Suppressor macrophage (primary cell): ENCODE measurements at regions not wholly inside any gene's neighbourhood (a gene's known extent, or its start where the extent isn't known, plus 50 kb on each side); places are given as distances from the start of the nearest gene placed in this dataset.

ENCODE experiments used
- DNase-seq, 4 experiments: peaks; one replicate each; pipeline ENCODE4 v3.0.0-alpha.2; 2020 to 2022

DNA sequence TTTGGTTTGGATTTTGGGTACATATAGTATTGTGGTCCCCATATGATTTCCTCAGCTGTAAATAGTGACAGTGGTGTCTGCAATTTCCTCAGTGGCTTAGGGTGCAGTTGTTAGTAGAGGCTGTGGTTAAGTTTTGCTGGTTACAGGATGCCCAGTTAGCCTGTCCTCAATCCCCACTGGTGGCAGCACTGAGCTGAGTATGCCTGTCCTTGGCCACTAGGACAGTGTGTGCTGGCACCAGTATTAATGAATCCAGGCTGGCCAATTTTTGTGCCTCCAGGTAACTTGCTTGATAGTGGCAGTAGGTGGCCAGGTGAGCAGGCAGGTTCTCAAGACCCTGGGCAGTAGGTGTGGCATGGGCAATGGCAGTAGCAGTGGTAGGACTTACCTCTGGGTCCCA is 973.1 kb downstream of the TMEM182 start:
- DNase-seq, result no peak

DNA sequence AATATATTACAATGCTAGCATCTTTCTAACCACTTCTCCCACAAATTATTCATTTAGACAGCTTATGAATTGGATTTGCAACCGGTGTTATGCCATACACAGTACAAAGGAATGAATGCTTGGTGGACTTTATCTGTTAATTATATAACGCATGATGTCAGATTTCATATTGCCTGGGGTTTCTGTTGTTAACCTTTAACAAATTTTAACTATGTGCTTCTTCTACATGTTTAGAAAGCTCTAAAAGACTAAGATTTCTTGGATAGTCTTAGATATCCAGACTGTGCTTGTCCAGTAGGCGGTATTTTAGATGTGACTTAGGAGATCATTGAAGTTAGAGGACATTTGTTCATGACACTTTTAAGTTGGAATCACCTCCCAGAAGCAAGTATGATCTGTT is 976.3 kb downstream of the TMEM182 start:
- DNase-seq, result no peak

DNA sequence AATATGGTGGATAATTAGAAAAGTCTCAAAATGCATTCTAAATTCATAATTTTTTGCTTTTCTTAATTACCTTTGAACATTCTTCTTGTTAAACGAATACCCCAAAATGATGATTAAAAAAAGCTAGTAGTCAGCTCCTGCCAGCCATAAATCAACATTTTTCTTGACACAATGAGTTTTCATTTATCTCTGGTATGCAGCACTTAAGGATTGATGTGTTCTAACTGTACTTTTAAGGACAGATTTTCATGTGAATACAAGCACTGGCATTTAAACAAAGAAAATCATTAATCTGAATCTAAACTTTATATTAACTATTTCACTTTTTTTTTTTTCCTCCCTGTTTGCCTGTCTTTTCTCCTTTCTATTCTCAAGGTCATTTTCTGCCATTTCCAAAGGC is 976.8 kb downstream of the TMEM182 start:
- DNase-seq, result no peak

DNA sequence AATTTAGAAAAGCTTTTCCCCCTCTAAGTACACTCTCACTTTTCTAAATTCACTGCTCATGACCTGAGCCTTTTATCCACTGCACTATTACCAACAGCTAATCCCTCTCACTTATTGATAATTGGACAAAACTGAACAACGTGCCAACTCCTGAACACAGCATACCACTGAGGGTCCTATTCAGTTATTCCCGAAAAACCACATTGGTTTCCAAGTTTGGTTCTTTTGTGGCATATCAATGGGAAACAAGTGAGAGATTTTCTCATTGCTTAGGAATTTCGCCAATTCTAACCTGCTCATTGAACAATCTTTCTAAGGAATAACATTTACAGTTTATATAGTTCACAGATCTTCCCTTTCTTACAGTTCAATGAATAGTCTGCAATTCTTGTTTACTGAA is 977.4 kb downstream of the TMEM182 start:
- no peak for DNase-seq

DNA sequence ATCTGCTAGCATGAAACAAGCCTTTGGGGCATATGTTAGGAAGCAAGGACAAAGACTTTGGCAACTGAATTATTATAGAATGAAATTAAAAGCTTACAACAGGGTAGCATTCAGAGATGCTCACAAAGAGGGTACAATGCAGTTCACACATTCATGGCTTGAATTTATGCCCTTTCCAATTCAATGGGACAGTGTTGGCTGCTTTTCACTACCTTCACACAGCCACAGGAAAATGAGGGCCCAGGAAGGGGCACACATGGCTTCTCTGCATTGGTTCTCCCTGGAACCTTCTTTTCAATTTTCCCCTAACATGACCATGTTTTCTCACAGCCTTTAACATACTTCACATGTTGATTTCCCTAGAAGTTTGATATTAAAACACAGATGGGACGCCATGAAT is 978.1 kb downstream of the TMEM182 start:
- DNase-seq, result no peak

DNA sequence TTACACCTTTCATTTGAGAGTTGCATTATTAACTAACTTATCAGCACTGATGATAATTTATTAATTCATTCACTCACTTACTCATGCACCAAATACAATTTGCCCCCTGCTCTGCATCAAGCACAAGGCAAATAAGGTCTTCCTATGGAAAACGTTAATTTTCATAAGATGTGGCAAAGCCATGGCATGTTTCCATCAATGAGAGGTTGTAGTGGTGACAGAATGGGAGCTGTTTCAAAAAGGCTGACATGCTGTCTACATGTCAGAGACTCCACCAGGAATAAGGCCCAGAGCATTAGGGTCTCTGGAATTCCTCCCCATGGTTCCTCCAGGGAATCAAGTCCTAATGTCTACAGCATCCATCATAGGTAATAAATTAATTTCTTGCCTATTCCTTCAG is 978.8 kb downstream of the TMEM182 start:
- DNase-seq, result no peak

DNA sequence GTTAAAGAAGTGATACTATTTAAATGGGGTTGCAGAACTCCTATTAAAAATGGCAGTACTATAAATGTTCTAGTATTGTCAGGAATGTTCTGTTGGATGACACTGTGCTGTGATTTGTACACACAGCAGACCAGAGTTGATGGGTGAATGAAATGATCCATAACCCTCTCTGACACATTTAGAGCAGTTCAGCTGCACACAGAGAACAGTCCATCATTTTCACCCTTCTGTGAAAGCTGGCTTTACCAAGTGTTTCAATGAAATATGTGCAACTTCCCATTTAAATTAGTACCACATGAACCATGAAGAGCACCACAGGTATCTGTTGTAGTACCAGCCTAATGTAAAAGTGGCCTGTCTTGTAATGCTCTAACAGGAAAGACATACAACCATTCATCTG is 981.4 kb downstream of the TMEM182 start:
- DNase-seq, result no peak

DNA sequence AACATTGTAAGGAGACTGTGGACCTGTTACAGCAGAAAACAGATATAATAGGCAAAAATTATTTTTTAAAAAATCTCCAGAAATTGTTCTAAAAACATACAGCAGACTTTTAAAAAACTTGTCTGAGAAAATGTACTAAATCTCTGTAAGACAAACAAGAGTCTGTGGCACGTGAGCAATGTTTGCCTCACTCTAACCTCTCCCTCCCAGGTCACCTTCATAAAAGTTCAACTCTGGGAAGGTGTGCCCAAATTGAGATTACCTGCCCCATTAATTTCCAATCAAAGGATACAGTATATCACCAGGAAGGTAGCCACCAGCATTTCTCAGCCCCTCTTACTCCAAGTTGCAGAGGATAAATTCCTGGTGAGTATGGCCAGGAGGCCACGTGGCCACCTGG is 992.7 kb downstream of the TMEM182 start:
- DNase-seq, result no peak

DNA sequence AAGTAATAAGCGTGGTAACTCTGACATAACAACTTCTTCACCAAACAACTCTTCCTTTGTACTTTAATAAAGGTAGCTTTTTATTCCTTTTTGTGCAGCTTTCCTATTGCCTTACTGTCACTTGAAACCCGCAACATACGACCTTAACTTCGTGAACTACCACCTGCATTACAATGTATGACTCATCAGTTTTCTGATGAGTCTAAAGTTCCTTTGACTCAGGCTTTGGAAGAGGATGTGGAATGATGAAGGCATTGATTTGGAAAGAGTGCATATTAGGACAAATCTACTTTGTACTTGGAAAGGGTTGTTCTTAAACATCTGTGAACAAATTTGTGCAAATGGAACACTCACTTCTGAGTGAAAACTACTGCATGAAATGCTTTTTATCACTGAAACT is 1012.1 kb downstream of the TMEM182 start:
- no peak for DNase-seq

DNA sequence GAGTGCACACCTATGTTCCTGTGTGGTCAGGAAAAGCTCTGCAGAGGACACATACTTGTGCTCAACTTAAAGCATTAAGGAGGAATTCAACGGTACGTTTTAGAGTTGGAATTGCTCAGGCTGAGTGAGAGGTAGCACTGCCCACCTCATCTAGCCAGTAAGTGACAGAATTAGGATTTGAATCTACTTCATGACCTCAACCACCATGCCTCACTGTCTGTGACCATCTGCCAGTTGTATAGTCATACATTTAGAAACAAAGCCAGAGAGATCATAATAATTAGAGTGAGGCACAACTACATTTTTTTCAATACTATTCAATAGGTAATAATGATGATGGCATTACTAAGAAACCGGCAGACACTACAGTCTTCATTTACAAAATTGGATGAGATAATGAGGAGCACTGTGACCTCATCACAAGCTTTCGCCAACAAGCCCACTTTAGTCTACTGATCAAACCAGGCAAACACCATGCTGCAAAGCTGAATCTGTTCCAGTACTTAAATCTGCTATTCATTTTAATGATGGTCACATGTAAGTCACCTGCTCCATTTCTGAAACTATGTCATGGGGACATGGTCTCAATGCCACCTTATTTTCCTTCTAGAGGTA is 1018.4 kb downstream of the TMEM182 start:
- no peak for DNase-seq

DNA sequence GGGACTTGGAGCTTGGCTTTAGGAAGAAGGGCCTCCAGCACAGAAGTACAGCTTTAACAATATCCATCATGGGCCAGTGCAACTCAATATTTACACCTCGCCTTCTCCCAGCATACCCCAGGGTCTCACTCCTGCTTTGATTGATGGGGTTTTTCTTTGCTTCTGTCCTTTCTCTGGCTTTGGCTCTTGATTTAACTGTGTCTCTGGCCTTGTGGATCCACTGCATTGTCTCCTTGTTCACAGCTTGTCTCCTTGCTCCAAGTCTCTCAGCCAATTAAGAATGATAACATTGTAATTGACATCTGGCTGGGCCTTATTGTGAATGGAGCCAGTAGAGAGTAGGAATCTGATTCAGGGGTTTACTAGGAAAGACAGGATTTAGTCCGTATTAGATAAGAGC is 1019.5 kb downstream of the TMEM182 start:
- no peak for DNase-seq

DNA sequence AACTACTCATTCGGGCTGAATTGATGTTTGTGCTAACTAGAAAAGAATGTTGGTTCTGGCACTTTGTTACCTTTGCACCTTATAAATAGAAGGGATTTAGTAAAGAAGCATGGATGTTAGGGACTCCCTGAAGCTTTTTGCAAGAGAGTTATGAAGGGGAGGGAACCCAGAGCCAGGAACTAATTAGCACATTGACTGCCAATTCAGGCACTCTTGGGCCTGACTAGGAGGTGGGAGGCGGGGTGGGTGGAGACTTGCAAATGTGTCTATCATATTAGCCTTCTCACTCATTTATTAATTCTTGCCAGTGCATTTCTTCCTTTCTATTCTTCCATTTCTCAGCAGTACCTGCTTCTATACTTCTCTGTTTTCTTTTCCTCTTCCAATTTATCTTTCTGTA is 1022.4 kb downstream of the TMEM182 start:
- no peak for DNase-seq

DNA sequence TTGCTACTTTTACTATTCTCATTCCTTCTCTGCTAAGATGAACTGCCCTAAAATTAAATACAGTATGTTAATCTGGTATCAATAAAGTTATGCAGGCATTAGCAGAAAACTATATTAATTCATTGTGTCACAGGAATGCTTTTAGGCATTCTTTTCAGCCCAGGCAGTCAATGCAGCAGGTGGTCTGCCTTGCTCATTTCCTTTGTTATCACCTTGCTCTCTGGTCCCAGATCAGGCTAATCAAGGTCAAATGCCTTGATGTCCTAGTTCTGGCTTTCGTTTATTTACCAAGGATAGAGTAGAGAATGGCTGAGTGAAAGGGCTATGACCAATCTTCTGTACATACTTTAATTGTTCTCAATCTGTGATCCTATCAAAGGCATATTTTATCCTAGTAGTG is 1023.6 kb downstream of the TMEM182 start:
- no peak for DNase-seq

DNA sequence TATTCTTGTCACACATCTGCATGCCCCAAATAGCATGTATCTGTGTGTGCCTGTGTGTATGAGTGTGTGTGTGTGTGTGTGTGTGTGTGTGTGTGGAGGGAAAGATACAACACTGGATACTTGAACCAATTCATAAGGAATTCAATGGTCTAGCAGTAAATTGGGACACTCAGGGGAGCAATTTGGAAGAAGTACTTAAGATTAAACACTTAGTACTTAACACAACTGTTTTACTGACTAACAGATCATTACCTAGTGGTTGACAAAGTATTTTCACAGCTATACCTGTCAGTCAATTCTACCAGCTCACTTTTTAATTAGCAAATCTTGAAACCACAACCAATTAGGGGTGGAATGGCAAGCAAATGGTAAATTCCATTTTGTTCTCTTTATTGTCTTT is 1024.1 kb downstream of the TMEM182 start:
- DNase-seq, result no peak

DNA sequence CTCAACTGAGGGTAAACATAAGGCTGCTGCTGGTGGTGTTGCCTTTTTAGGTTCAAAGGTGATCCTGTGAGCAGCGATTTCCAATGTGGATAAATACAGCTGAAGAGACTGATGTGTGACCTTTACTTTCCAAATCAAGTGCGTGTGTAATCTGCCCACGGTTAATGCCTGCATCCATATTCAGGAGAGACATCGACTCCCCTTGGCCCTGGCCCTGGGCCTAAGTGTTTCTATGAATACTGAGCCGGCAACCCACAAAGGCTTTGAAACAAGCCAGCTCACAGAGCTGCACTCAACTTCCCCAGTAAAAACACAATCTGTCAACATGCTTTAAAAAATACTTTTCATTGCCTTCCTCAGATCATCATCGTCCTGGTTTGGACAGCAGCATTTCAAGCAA is 1026.6 kb downstream of the TMEM182 start:
- DNase-seq, result no peak

DNA sequence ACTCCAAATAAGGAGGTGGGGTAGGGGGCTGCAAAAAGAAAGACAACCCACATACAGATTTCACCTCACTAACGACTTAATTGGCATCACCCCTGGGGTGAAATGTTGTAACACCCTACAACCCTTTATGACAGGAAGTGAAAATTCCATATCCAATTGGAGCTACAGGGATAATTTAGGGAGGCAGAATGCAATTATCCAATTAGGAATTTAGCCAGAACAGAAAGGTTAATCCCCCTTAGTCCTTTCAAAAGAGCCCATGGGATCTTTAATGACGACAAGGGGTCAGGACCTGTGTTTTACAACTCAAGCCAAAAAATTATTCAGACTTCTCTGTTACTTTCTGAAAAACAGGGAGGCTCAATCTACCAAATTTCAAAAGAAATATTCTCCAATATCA is 1027.1 kb downstream of the TMEM182 start:
- no peak for DNase-seq

DNA sequence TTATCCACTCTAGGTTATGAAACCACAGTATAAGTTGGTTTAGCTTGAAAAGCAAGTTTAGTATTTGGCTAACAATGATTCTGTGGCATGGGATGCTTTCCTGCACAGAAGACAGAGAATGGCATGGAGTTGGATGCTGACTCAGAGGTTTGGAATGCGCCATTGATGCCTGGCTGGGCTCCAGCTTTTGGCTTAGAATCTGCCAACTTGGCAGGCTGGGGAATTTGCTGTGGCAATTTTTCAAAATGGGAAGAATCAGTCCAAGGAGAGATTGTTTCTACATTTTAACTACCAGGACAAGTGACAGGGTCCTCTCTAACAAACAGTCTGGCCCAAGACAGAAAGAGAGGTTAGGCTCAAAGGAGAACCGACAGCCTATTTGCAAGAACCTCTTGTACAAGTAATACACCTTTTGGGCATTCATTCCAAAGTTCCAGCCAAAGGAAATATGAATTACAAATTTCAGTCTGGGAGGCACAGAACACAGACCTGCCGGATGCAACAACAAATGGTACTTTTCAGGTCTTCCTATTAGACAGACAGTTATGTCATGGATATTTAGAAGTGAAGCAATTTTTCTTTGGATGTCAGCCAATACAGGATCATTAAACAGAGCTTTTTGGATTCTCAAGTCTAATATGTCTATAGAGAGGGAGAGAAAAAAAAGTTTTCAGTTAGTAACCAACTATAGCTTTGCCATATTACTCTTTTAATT is 1027.7 kb downstream of the TMEM182 start:
- DNase-seq, result no peak

DNA sequence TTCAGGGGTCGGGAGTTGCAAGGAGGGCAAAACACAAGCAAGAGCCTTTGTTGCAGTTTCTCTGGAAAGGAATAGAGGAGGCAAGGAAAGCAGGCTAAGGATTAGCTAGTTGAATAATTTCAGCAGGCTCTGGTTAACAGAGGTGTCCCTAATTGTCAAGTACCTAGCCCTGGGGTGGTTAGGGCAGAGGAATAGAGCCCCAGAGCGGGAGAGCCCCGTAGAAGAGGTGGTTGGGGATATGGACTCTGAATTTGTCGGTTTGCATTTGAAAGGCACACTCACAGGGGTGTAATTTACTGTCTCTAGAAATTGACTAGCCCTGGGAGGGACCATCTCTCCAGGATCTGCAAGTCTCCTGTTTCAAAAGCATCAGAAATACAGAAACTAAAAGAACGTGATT is 1030.2 kb downstream of the TMEM182 start:
- no peak for DNase-seq

DNA sequence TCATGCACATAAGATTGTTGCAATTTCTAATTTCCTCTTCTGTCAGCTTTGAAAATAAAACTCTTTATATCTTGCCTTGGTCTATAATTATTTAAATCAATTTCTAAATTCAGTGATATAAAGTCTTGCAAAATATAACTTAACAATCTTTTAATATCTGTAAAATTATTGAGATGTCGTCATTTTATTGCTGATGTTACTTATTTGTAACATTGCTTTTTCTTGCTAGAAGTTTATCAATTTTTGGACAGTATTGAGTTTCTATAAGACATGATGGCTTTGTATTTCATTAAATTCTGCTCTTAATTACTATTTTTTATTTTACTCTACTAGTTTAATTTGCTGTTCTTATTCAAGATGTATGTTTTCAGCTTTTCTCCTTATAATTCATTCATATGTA is 1036.5 kb downstream of the TMEM182 start:
- DNase-seq, result no peak

DNA sequence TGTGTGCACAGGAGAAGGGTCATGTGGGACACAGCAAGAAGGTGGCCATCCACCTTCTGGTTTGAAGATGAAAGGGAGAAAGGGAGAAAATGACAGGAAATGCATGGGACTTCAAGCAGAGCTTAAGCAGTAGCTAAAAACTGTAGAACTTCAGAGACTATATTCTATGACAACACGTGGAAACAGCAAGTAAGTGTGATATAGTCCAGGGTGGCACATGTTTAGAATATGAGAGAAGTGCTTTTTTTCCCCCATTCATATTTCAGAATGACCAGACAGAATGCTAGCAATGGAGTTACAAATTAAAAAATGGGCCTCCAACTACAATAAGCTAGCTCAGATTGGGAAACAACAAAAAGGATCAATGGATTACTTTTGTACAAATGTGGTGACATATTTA is 1042.2 kb downstream of the TMEM182 start:
- no peak for DNase-seq

DNA sequence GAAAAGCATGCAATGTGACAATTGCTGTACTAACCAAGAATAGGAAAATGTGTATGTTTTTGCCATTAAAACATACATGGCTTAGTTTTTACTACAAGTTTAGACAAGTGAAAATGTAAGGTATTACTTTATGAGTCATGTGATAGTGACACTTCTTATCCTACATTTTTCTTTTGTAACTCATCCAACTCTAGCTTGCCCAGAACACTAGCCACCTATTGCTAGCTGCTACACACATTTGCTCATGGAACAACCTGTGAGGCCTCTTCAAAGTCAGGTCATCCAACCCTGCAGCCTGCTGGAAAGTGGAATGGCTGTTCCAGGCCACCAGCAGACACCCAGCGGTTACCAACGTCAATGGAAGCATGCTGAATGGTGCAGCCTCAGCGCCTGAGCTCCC is 1043.9 kb downstream of the TMEM182 start:
- no peak for DNase-seq

DNA sequence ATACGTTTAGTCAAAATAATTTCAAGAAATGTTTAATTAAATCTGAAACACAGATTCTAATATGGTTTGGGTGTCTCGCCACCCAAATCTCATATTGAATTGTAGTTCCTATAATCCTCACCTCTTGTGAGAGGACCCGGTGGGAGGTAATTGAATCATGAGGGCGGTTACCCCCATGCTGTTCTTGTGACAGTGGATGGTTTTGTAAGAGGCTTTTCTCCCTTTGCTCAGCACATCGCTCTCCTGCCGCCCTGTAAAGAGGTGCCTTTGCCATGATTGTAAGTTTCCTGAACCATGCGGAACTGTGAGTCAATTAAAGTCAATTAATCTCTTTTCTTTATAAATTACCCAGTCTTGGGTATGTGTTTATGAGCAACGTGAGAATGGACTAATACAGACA is 1045.1 kb upstream of the POU3F3 start:
- DNase-seq, result no peak

DNA sequence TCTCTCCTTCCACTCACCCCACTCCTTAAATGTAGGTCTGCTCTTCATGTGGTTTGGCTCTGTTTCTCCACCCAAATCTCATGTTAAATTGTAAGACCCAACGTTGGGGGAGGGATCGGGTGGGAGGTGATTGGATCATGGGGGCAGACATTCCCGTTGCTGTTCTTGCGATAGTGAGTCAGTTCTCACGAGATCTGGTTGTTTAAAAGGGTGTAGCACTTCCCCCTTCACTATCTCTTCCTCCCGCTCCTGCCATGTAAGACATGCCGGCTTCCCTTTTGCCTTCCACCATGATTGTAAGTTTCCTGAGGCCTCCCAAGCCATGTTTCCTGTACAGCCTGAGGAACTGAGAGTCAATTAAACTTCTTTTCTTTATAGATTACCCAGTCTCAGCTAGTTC is 1044.5 kb upstream of the POU3F3 start:
- no peak for DNase-seq

DNA sequence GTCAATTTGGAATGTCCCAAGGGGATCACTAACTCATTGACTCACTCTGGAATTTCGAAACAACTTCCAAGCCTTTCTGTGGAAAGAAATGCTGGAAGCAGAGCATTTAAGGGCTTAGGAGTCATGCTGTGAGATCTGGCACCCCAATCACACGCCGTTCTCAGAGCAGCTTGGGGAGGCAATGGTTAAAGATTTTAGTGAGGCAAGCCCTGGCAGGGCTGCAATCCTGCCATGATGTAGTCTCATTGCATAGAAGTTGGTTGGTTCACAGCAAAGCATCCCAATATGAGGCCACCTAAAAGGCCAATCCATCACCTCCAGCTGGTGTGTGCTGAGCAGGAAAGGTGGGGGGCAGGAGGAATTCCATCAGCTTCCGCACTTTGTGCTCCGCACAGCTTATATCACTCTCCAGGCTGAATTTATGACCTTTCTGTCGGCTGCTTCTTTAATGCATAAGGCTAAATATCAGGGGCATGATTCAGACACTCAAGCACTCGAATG is 1043.9 kb upstream of the POU3F3 start:
- no peak for DNase-seq

DNA sequence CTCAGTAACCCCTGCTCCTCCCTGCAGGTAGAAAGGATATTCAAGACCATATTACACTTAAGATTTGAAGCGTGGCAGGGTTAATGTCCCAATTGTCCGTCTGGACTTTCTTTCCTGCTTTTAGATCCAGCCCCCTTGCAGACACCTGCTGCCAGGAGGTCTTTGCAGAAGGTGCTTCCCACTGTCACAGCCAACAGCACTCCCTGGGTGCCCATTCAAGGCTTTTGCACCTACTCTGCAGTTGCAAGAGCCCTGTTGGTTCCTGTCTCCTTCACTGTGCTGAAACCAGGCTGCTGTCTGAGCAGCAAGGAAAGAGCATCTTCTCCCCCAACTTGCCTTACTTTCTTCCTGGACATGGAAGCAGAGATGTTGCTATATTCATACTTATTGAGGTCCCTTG is 1043.0 kb upstream of the POU3F3 start:
- DNase-seq, result no peak
